ENCODE measurements at regions not wholly inside any gene's neighbourhood (a gene's known extent, or its start where the extent isn't known, plus 50 kb on each side); places are given as distances from the start of the nearest gene placed in this dataset.

DNA sequence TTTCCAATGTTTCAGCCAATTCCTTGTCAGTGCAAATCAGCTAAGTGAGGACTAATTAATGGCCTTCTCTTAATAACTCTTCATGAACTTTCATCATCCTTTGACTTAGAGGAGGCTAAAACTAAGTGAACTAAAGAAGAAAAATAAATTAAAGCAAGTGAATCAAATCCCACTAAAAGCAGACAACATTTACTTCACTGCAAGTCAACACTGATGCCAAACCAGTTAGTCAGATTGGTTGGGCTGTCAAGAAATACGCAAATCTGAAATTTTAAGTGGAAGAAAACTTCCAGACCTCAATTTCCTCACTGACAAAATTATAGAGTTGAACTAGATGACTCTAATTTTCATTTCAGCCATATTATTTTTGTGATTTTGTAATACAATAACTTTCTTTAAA, 137.2 kb upstream of the PRLR start:
- TF ChIP-seq EZH2phosphoT487 (IDR thresholded peaks at IDR 0.05; ENCODE audit: insufficient read depth, low read depth) (no peak), EZH2 (IDR thresholded peaks at IDR 0.05; ENCODE audit: insufficient read depth, poor library complexity, severe bottlenecking) (no peak)
